K562 (cell line): ENCODE measurements at regions not wholly inside any gene's neighbourhood (a gene's known extent, or its start where the extent isn't known, plus 50 kb on each side); places are given as distances from the start of the nearest gene placed in this dataset.

Experiments
- ATAC-seq: fragments of 200-7000 bp; cut with Tn5 transposase; 3 replicates; pipeline ENCODE4 v1.9.1; 2020; ENCODE audit warnings: moderate library complexity
- BruUV-seq: library from RNA; stranded (reverse); fragments of 400-500 nt; replicated peaks from 2 replicates; lab custom pipeline; 2021; lab: Mats Ljungman, UMichigan
- CTCF ChIA-PET: fragments of 300-600 bp; formaldehyde crosslinking; extraction: SDS; loops from one replicate; lab custom pipeline; 2021; ENCODE audit warnings: low intra/inter-chr PET ratio; lab: Yijun Ruan, JAX
- POLR2A ChIA-PET: fragments of 300-600, 350-650 bp; sonication (Branson Sonifier 250); formaldehyde crosslinking; extraction: SDS; loops from one replicate; lab custom pipeline; 2021; ENCODE audit warnings: antibody characterized with exemption, inconsistent platforms; lab: Yijun Ruan, JAX
- DNase-seq, 4 experiments: peaks; one replicate each; pipeline versions ENCODE4 v3.0.0 to v3.0.0-alpha.2; 2011 to 2018; ENCODE audit warnings: low spot score in 3 of 4, mixed read lengths in 3 of 4; ENCODE audit errors: extremely low read depth in 1 of 4
- FAIRE-seq: peaks from 2 replicates; lab custom pipeline; 2011; peaks lifted over from hg19 to GRCh38; lab: Jason Lieb, UNC
- H2AFZ ChIP-seq: 2 replicates; pipeline ENCODE4 v1.6.0; 2011; ENCODE audit warnings: low read depth, low read length, control low read depth, inconsistent platforms
- H3K27ac ChIP-seq: fragments of 200-600 bp; 3 replicates; pipeline ENCODE4 v1.8.0; 2011; ENCODE audit warnings: low read depth, mild to moderate bottlenecking, control low read depth, inconsistent platforms, low read length, moderate library complexity, mixed read lengths; ENCODE audit errors: extremely low read depth
- H3K27me3 ChIP-seq, 2 experiments: fragments of 300-600 bp in 1 of 2; 2 replicates in 1 of 2; 3 replicates in 1 of 2; pipeline versions ENCODE4 v1.6.0 to v1.8.0; 2011; ENCODE audit warnings: inconsistent platforms in 2 of 2, low read length in 2 of 2, mild to moderate bottlenecking in 1 of 2, mixed read lengths in 1 of 2, moderate library complexity in 1 of 2; ENCODE audit not compliant: control insufficient read depth in 2 of 2, insufficient read depth in 2 of 2
- H3K36me3 ChIP-seq: fragments of 300-600 bp; 3 replicates; pipeline ENCODE4 v1.8.0; 2011; ENCODE audit warnings: mild to moderate bottlenecking, low read length, inconsistent platforms; ENCODE audit not compliant: control insufficient read depth, insufficient read depth
- H3K4me1 ChIP-seq, 2 experiments: fragments of 200-600 bp in 1 of 2; replicated peaks in 1 of 2; 2 replicates in 1 of 2; 3 replicates in 1 of 2; pipeline versions ENCODE4 v1.5.1 to v1.8.0; 2011; ENCODE audit warnings: inconsistent platforms in 2 of 2, low read length in 2 of 2, mild to moderate bottlenecking in 1 of 2, mixed read lengths in 1 of 2, moderate library complexity in 1 of 2; ENCODE audit not compliant: control insufficient read depth in 2 of 2, insufficient read depth in 2 of 2
- H3K4me2 ChIP-seq: 2 replicates; pipeline ENCODE4 v1.6.1; 2011; ENCODE audit warnings: low read length, control low read depth, inconsistent platforms, mixed read lengths; ENCODE audit not compliant: insufficient read depth
- H3K4me3 ChIP-seq: fragments of 200-600 bp; sonication (generic), shearing (Covaris generic); 2 replicates; pipeline ENCODE4 v1.5.1; 2016; ENCODE audit warnings: control low read depth, inconsistent platforms
- H3K79me2 ChIP-seq: fragments of 200-600 bp; 3 replicates; pipeline ENCODE4 v1.8.0; 2011; ENCODE audit warnings: low read length, inconsistent platforms; ENCODE audit not compliant: control insufficient read depth, insufficient read depth
- H3K9ac ChIP-seq, 2 experiments: 2 replicates each; pipeline versions ENCODE4 v1.6.0 to v1.6.1; 2011; ENCODE audit warnings: low read depth in 2 of 2, low read length in 2 of 2, control low read depth in 1 of 2, inconsistent platforms in 1 of 2, mild to moderate bottlenecking in 1 of 2, mixed read lengths in 1 of 2; ENCODE audit not compliant: insufficient read depth in 1 of 2
- H3K9me1 ChIP-seq: one replicate; pipeline ENCODE4 v1.6.0; 2011; ENCODE audit warnings: inconsistent platforms, mild to moderate bottlenecking, low read length, moderate library complexity; ENCODE audit not compliant: control insufficient read depth, insufficient read depth
- H3K9me3 ChIP-seq: replicated peaks from 2 replicates; pipeline ENCODE4 v1.5.1; 2011; ENCODE audit warnings: low read depth, low read length, inconsistent platforms; ENCODE audit not compliant: control insufficient read depth, insufficient read depth
- H4K20me1 ChIP-seq: replicated peaks from 2 replicates; pipeline ENCODE4 v1.6.1; 2011; ENCODE audit warnings: low read length, inconsistent platforms, mixed read lengths; ENCODE audit not compliant: control insufficient read depth, insufficient read depth
- ATF7 ChIP-seq: fragments of 450-650 bp; IDR thresholded peaks from 2 replicates; pipeline ENCODE4 v1.7.1; 2014; ENCODE audit warnings: mild to moderate bottlenecking, moderate library complexity
- HDAC8 ChIP-seq: fragments of 450-650 bp; IDR thresholded peaks from 2 replicates; pipeline ENCODE4 v1.6.1; 2016; ENCODE audit warnings: mild to moderate bottlenecking, missing genetic modification characterization, moderate library complexity, missing compliant biosample characterization
- KAT8 ChIP-seq: fragments of 450-650 bp; IDR thresholded peaks from 2 replicates; pipeline ENCODE4 v1.6.1; 2016; ENCODE audit warnings: low read depth, mild to moderate bottlenecking
- PHF8 ChIP-seq: fragments of 200-600 bp; sonication (generic); IDR thresholded peaks from 2 replicates; pipeline ENCODE4 v1.6.1; 2012; ENCODE audit warnings: mixed run types, mild to moderate bottlenecking, inconsistent platforms, low read length, moderate library complexity, borderline replicate concordance
- TEAD4 ChIP-seq, 2 experiments: sonication (generic) in 1 of 2; formaldehyde crosslinking in 1 of 2; IDR thresholded peaks; 2 replicates each; pipeline versions ENCODE4 v1.6.1 to v1.8.0; 2012 to 2022; ENCODE audit warnings: borderline replicate concordance in 1 of 2, inconsistent platforms in 1 of 2, low read length in 1 of 2, mild to moderate bottlenecking in 1 of 2, missing genetic modification reagents in 1 of 2
- ZNF239 ChIP-seq: fragments of 250-450 bp; sonication (Bioruptor Pico); IDR thresholded peaks from 2 replicates; pipeline ENCODE4 v1.4.0; 2020; ENCODE audit warnings: mild to moderate bottlenecking
- WGBS: fragments of 100-300 bp; shearing (Covaris generic); methylation state at CpG from one replicate; pipeline ENCODE4 v1.1.6; 2016; ENCODE audit warnings: low coverage, mixed read lengths; ENCODE audit not compliant: insufficient coverage; ENCODE audit errors: missing lambda C conversion rate; 5-methylcytosine and 5-hydroxymethylcytosine counted together
- in situ Hi-C: fragments of 300-500 bp; cut with MboI; formaldehyde crosslinking; loops from 4 replicates; pipeline ENCODE4 v1.15.0; 2018; ENCODE audit warnings: inconsistent platforms, mixed read lengths
- intact Hi-C: fragments of 100-400 bp; cut with micrococcal nuclease; formaldehyde crosslinking; loops from 2 replicates; pipeline ENCODE4 v1.14.2; 2022
- TF ChIP-seq, protein P1 (sequence below), 2 experiments: fragments of 450-650 bp in 1 of 2; sonication (generic) in 1 of 2; formaldehyde crosslinking in 1 of 2; IDR thresholded peaks in 1 of 2; conservative IDR thresholded peaks in 1 of 2; 2 replicates each; pipeline versions ENCODE4 v1.6.1 to v1.8.1; 2016 to 2023; ENCODE audit warnings: mild to moderate bottlenecking in 2 of 2, moderate library complexity in 2 of 2, inconsistent platforms in 1 of 2, missing genetic modification reagents in 1 of 2

DNA sequence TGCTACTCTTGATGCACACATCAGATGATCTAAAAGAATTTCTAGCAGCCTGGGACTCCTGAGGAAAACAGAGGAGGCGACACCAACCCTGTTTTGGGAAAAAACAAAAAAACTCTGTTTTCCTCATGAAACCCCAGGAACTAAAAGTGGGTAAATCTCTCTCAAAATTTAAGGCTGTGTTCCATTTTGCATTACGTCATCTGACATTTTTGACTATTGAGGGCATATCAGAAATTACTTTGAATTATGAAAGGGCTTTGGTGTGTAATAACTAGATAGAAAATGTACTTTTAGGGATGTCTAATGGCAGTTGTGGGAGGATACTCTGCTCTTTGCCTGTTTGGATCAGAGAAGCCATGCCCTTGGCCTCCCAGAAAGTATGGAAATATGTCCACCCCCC is 963.0 kb downstream of the CNTNAP5 start:
- Histone ChIP-seq H3K4me1 (no peaks in the 10 kb centered on the region; a peak in 1 of 5 replicates), H3K9me1 (no peaks in the 10 kb centered on the region), H3K36me3 (no peaks in the 10 kb centered on the region), H4K20me1 (no peaks in the 10 kb centered on the region), H3K27ac (peak overlapping the region; percentile 73; the same call in 1 of the 3 replicates), H2AFZ (no peak overlapping the region), H3K79me2 (no peaks in the 10 kb centered on the region), H3K4me3 (no peak overlapping the region; the same call in 1 of the 2 replicates), H3K27me3 (no peaks in the 10 kb centered on the region), H3K9me3 (no peaks in the 10 kb centered on the region), H3K4me2 (no peak overlapping the region), H3K9ac (no peak overlapping the region)
- TF ChIP-seq, protein P1, sequence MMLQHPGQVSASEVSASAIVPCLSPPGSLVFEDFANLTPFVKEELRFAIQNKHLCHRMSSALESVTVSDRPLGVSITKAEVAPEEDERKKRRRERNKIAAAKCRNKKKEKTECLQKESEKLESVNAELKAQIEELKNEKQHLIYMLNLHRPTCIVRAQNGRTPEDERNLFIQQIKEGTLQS (IDR thresholded peaks at IDR 0.05) = peak; percentile 18; the same call in 1 of the 2 replicates
- TF ChIP-seq, protein P1 (CRISPR knock-in tag; conservative IDR thresholded peaks at IDR 0.05) = no peak
- TF ChIP-seq ATF7 (peak; percentile 51; the same call in 1 of the 2 replicates), PHF8 (no peak)
- ATAC-seq (no peak), FAIRE-seq (no peak), DNase-seq (no peak)
- in situ Hi-C loops = no loop called here
- 36% methylated on average over 2 of the region's 2 CpGs for WGBS
- CTCF ChIA-PET = no interaction called here
- intact Hi-C loops = no loop called here
- POLR2A ChIA-PET = no interaction called here
- BruUV-seq = no TSS peak

- FAIRE-seq = no peak
- no peaks in the 10 kb centered on the region; a peak in 1 of 5 replicates for H3K4me1 ChIP-seq
- H3K79me2 ChIP-seq = no peaks in the 10 kb centered on the region
- ChIA-PET POLR2A (no interaction called here), CTCF (no interaction called here)
- no peak overlapping the region for H3K4me2 ChIP-seq
- in situ Hi-C loops = no loop called here
- H3K27me3 ChIP-seq = no peaks in the 10 kb centered on the region
- intact Hi-C loops = no loop called here
- TF ChIP-seq TEAD4 (IDR thresholded peaks at IDR 0.05; ENCODE audit: low read length) (no peak), TEAD4 (CRISPR knock-in tag; IDR thresholded peaks at IDR 0.05; ENCODE audit: borderline replicate concordance) (no peak), HDAC8 (no peak), ZNF239 (CRISPR knock-in tag) (no peak), KAT8 (no peak)
- BruUV-seq = no TSS peak
- no peaks in the 10 kb centered on the region for H4K20me1 ChIP-seq
- no peak overlapping the region for H3K4me3 ChIP-seq
- no peak overlapping the region for H3K27ac ChIP-seq
- H3K36me3 ChIP-seq = no peaks in the 10 kb centered on the region
- ATAC-seq = no peak
- H2AFZ ChIP-seq = no peak overlapping the region
- no peak for DNase-seq
- H3K9me1 ChIP-seq = no peaks in the 10 kb centered on the region
- no peaks in the 10 kb centered on the region for H3K9me3 ChIP-seq
- 4% methylated on average over 3 of the region's 3 CpGs for WGBS
- no peak overlapping the region for H3K9ac ChIP-seq
These were observed 963.7 kb downstream of the CNTNAP5 start for GRCh38 chr2:124988794-124989193.
